GM18907 (cell line): ENCODE measurements at regions not wholly inside any gene's neighbourhood (a gene's known extent, or its start where the extent isn't known, plus 50 kb on each side); places are given as distances from the start of the nearest gene placed in this dataset.
"Not testable (repeated sequence)": the region's sequence is repeated elsewhere in the genome, so short reads cannot be mapped to it uniquely, and the experiment has no call there.

Experiments used
- ATAC-seq: cut with Tn5 transposase; IDR thresholded peaks from one replicate; pipeline ENCODE4 v1.9.1; 2021; ENCODE audit warnings: mild to moderate bottlenecking, moderate library complexity; ENCODE audit not compliant: unreplicated experiment

- ATAC-seq, result no peak
These were observed 111.3 kb upstream of the WARS2 start for GRCh38 chr1:119251751-119252150.

GRCh38 chr1:119253366-119253765 is 112.9 kb upstream of the WARS2 start:
- ATAC-seq, result no peak

- ATAC-seq, result no peak
These were observed 113.7 kb upstream of the WARS2 start for GRCh38 chr1:119254067-119254720.

- ATAC-seq, result not testable (repeated sequence)
These were observed 112.5 kb upstream of the HAO2 start for GRCh38 chr1:119256089-119256488.

DNA sequence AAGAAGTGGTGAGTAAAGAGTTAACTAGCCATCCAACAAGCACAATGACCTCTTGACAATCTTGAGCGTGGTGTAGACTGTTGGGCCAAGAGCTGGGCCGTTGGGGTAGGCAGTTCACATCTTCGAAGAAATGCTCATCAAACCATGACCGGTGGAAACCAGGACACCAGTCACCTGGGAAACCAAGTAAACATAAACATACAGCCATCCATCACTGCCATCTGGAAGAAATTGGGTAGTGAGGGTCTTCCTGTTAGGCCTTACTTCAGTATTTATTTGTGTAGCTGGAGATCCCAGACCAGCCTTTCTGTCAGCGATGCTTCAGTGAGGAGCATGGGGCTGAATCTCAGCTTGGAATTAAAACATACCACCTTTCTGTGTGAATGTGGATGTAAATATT is 108.1 kb upstream of the HAO2 start:
- ATAC-seq, result no peak

GRCh38 chr1:119266386-119266785 is 102.2 kb upstream of the HAO2 start:
- peak; percentile 95 for ATAC-seq

- ATAC-seq, result peak; percentile 49
These were observed 101.7 kb upstream of the HAO2 start for GRCh38 chr1:119266858-119267257.

- ATAC-seq, result peak; percentile 24
These were observed 101.3 kb upstream of the HAO2 start for GRCh38 chr1:119267288-119267687.

GRCh38 chr1:119268879-119269278 is 99.7 kb upstream of the HAO2 start:
- ATAC-seq, result no peak

DNA sequence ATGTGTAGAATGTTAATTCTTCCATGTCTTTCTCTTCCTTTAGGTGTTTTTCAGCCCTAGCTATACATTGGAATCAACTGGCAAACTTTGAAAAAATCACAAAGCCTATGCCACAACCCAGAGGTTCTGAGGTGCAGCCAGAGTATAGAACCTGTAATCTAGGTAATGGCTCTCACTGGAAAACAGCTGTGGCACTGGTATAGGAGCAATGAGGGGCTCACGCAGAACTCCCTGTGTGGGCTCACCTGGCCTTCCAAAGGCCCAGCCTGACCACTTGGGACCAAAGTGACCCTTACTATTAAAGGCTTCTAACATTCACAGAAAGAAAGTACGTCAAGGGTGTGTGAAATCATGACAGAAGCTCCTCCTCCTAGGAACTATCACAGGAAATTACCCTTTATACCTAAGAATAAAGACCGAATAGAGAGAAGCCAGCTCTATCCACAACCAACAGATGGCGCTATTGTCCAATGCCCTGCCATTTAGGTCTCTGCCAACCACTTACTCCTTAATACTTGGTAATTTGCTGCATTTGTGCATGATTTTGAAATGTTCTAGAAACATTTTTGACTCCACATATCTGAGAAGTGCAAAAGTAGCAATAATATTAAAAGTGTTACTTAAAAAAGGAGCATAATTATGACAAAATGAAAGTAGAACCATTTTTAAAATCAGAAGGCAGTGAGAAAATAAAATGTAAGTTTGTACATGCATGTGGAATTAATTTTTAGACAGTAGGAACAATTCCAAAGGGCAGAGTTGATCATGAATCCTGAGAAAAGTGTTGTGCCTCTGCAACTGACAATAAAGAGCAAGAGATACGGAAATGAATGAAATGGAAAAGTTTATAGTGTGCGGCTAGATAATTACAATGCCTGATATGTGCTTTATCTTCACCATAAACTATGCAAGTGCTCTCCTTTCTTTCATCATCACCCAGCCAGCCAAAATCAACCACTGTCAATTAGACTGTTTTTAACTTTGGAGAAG is 93.1 kb upstream of the HAO2 start:
- ATAC-seq, result peak; percentile 72

- ATAC-seq, result no peak
These were observed 92.0 kb upstream of the HAO2 start for GRCh38 chr1:119276558-119276957.

DNA sequence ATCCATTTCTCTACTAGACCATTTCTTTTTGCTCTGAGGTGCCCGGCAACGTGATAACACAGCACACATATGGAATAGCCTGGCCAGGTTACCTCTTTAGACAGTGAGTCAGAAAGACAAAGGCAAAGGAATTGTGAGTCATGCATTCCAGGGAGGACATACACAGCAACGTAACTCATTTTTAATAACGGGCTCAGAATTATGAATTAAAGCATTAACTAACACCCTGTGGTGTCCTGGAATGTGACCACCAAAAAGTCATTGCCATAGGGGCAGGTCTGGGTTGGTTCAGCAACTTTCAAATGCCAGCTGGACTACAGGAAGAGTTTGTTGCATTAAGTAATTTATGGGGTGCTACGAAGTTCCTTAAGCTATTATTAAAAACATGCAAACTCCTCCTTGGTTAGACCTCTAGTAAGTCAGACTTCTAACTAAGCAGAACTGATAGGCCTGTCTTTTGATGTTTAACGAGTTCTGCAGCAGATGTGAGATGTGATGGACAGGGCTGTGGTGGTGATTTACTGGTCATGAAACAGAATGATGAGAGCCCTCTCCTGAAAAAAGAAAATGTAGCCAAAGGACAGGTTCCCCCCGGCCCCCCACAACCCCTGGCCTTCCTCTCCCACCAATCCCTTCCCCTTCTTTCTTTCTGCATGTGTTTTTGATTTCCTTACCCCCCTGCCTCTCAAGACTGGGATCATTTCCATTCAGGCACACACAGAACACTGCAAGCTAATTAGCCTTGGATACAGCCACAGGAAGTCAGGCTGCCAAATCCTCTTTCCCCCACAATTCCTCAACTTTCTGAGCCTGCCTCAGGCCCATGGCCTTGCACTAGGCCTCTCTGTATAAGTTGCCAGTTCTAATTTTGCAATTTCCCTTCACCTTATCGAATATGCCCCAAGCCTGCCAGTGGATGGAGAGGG is 88.9 kb upstream of the HAO2 start:
- no peak for ATAC-seq

GRCh38 chr1:119285482-119285881 is 83.1 kb upstream of the HAO2 start:
- no peak for ATAC-seq

DNA sequence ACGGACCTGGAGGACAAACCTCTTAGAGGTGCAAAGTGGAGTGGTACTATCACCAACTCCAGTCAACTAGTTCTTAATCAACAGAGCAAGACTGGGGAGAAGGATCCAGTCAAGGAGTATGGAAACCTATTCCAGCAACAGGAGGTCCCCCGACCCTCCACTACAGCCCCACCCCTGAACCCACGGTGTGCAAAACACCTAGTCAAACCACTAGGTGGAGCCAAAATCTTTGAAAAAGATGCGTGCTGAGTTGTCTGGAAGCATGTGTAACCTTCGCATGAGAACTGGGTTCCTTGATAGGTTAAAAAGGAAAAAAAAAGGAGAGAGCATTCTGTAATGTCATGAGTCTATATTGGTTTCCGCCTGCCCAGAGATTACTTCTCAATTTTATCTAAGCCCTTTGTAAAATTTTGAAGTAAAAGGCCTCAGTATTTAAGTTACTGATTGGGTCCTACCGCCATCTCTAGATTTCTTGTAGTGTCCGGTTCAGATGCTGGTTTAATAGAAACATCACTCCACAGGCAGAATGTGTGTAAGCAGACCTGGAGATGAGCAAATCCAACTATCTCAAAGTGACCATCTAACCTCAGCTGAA is 81.9 kb upstream of the HAO2 start:
- ATAC-seq, result peak; percentile 81

DNA sequence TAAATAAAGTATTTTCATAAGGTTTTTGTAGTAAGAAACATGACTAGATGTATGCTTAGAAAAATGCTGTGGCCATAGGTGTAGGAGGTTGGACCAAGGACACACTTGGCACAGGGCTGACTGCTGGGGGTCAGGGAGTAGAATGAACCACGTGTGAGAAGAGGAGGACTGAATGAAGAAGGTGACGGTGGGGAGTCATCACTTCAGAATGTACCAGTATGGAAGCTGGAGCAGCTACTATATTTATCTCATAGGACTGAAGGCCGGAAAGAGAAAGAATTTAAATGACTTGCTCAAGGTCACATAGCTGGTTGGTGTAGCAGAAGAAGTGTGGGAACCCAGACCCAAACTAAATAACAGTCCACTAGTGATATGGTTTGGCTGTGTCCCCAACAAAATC is 79.8 kb upstream of the HAO2 start:
- no peak for ATAC-seq

DNA sequence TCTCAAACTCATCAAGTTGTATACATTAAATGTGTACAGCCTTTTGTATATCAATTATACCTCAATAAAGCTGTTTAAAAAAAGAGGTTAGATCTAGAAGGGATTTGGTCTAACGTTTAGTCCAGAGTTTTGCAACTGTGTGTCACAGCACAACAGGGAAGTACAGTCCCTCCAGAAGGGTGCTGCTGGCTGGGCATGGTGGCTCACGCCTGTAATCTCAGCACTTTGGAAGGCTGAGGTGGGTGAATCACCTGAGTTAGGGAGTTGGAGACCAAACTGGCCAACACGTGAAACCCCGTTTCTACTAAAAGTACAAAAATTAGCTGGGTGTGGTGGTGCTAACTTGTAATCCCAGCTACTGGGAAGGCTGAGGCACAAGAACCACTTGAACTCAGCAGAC is 78.3 kb upstream of the HAO2 start:
- no peak for ATAC-seq

DNA sequence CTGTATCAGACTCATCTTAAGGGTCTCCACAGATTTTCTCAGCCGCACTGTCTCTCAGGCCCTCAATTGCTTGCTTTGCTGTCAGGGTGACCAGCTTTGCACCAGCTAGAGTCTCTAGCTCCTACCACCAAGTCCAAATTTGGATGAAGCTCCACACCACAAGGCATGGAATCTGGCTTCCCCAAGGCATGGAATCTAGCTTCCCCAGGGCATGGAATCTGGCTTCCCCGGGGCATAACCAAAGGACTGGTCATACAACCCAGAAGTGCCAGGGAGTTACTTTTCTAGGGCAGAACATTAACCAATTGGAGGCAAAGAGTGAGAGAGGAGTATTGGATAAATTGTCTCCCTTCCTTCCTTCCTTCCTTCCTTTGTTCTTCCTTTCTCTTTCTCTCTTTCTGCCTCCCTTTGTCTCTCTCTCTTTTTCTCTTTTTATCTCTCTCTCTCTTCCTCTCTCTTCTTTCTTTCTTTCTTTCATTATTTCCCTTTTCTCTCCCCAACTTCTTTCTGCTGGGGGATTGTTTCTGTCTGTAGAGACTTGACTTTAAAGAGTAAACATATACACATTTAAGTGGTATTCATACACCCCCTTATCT is 76.9 kb upstream of the HAO2 start:
- no peak for ATAC-seq

GRCh38 chr1:119293797-119294196 is 74.8 kb upstream of the HAO2 start:
- no peak for ATAC-seq

GRCh38 chr1:119294199-119294598 is 74.4 kb upstream of the HAO2 start:
- ATAC-seq, result no peak

DNA sequence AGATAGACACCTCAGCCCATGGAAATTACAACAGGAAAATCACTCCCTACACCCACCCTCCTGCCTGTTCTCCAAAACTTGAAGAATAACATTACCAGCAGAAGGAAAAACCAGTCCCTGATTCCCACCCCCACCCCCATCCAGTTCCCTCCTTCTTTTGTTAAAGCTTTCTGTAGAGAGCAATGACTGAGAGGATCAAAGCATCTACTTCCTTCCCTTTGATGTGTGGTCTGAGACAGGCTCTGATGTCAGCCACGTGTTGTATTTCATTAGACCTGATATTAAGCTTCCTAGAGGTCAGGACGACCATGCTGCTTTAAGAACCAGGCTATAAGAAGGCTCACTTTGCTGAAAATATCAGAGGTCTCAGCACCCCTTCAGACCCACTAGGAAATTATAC is 73.9 kb upstream of the HAO2 start:
- ATAC-seq, result peak; percentile 42
